K562 (cell line): ENCODE measurements at regions not wholly inside any gene's neighbourhood (a gene's known extent, or its start where the extent isn't known, plus 50 kb on each side); places are given as distances from the start of the nearest gene placed in this dataset.
A peak's percentile ranks its signal among the peaks of the same experiment; 100 is the strongest.

Source experiments
- ATAC-seq: fragments of 200-7000 bp; cut with Tn5 transposase; 3 replicates; pipeline ENCODE4 v1.9.1; 2020; ENCODE audit warnings: moderate library complexity
- BruUV-seq: library from RNA; stranded (reverse); fragments of 400-500 nt; replicated peaks from 2 replicates; lab custom pipeline; 2021; lab: Mats Ljungman, UMichigan
- CTCF ChIA-PET: fragments of 300-600 bp; formaldehyde crosslinking; extraction: SDS; loops from one replicate; lab custom pipeline; 2021; ENCODE audit warnings: low intra/inter-chr PET ratio; lab: Yijun Ruan, JAX
- POLR2A ChIA-PET: fragments of 300-600, 350-650 bp; sonication (Branson Sonifier 250); formaldehyde crosslinking; extraction: SDS; loops from one replicate; lab custom pipeline; 2021; ENCODE audit warnings: antibody characterized with exemption, inconsistent platforms; lab: Yijun Ruan, JAX
- DNase-seq, 4 experiments: peaks; one replicate each; pipeline versions ENCODE4 v3.0.0 to v3.0.0-alpha.2; 2011 to 2018; ENCODE audit warnings: low spot score in 3 of 4, mixed read lengths in 3 of 4; ENCODE audit errors: extremely low read depth in 1 of 4
- FAIRE-seq: peaks from 2 replicates; lab custom pipeline; 2011; peaks lifted over from hg19 to GRCh38; lab: Jason Lieb, UNC
- H2AFZ ChIP-seq: 2 replicates; pipeline ENCODE4 v1.6.0; 2011; ENCODE audit warnings: low read depth, low read length, control low read depth, inconsistent platforms
- H3K27ac ChIP-seq: fragments of 200-600 bp; 3 replicates; pipeline ENCODE4 v1.8.0; 2011; ENCODE audit warnings: low read depth, mild to moderate bottlenecking, control low read depth, inconsistent platforms, low read length, moderate library complexity, mixed read lengths; ENCODE audit errors: extremely low read depth
- H3K27me3 ChIP-seq, 2 experiments: fragments of 300-600 bp in 1 of 2; 2 replicates in 1 of 2; 3 replicates in 1 of 2; pipeline versions ENCODE4 v1.6.0 to v1.8.0; 2011; ENCODE audit warnings: inconsistent platforms in 2 of 2, low read length in 2 of 2, mild to moderate bottlenecking in 1 of 2, mixed read lengths in 1 of 2, moderate library complexity in 1 of 2; ENCODE audit not compliant: control insufficient read depth in 2 of 2, insufficient read depth in 2 of 2
- H3K36me3 ChIP-seq: fragments of 300-600 bp; 3 replicates; pipeline ENCODE4 v1.8.0; 2011; ENCODE audit warnings: mild to moderate bottlenecking, low read length, inconsistent platforms; ENCODE audit not compliant: control insufficient read depth, insufficient read depth
- H3K4me1 ChIP-seq, 2 experiments: fragments of 200-600 bp in 1 of 2; replicated peaks in 1 of 2; 2 replicates in 1 of 2; 3 replicates in 1 of 2; pipeline versions ENCODE4 v1.5.1 to v1.8.0; 2011; ENCODE audit warnings: inconsistent platforms in 2 of 2, low read length in 2 of 2, mild to moderate bottlenecking in 1 of 2, mixed read lengths in 1 of 2, moderate library complexity in 1 of 2; ENCODE audit not compliant: control insufficient read depth in 2 of 2, insufficient read depth in 2 of 2
- H3K4me2 ChIP-seq: 2 replicates; pipeline ENCODE4 v1.6.1; 2011; ENCODE audit warnings: low read length, control low read depth, inconsistent platforms, mixed read lengths; ENCODE audit not compliant: insufficient read depth
- H3K4me3 ChIP-seq: fragments of 200-600 bp; sonication (generic), shearing (Covaris generic); 2 replicates; pipeline ENCODE4 v1.5.1; 2016; ENCODE audit warnings: control low read depth, inconsistent platforms
- H3K79me2 ChIP-seq: fragments of 200-600 bp; 3 replicates; pipeline ENCODE4 v1.8.0; 2011; ENCODE audit warnings: low read length, inconsistent platforms; ENCODE audit not compliant: control insufficient read depth, insufficient read depth
- H3K9ac ChIP-seq, 2 experiments: 2 replicates each; pipeline versions ENCODE4 v1.6.0 to v1.6.1; 2011; ENCODE audit warnings: low read depth in 2 of 2, low read length in 2 of 2, control low read depth in 1 of 2, inconsistent platforms in 1 of 2, mild to moderate bottlenecking in 1 of 2, mixed read lengths in 1 of 2; ENCODE audit not compliant: insufficient read depth in 1 of 2
- H3K9me1 ChIP-seq: one replicate; pipeline ENCODE4 v1.6.0; 2011; ENCODE audit warnings: inconsistent platforms, mild to moderate bottlenecking, low read length, moderate library complexity; ENCODE audit not compliant: control insufficient read depth, insufficient read depth
- H3K9me3 ChIP-seq: replicated peaks from 2 replicates; pipeline ENCODE4 v1.5.1; 2011; ENCODE audit warnings: low read depth, low read length, inconsistent platforms; ENCODE audit not compliant: control insufficient read depth, insufficient read depth
- H4K20me1 ChIP-seq: replicated peaks from 2 replicates; pipeline ENCODE4 v1.6.1; 2011; ENCODE audit warnings: low read length, inconsistent platforms, mixed read lengths; ENCODE audit not compliant: control insufficient read depth, insufficient read depth
- ILF3 ChIP-seq: fragments of 450-650 bp; IDR thresholded peaks from 2 replicates; pipeline ENCODE4 v1.6.1; 2018; ENCODE audit warnings: antibody characterized with exemption, mild to moderate bottlenecking, moderate library complexity, borderline replicate concordance
- ZBTB7A ChIP-seq: IDR thresholded peaks from 2 replicates; pipeline ENCODE4 v1.6.1; 2011; ENCODE audit warnings: low read depth, mild to moderate bottlenecking, low read length, moderate library complexity, borderline replicate concordance; ENCODE audit not compliant: control insufficient read depth
- WGBS: fragments of 100-300 bp; shearing (Covaris generic); methylation state at CpG from one replicate; pipeline ENCODE4 v1.1.6; 2016; ENCODE audit warnings: low coverage, mixed read lengths; ENCODE audit not compliant: insufficient coverage; ENCODE audit errors: missing lambda C conversion rate; 5-methylcytosine and 5-hydroxymethylcytosine counted together
- in situ Hi-C: fragments of 300-500 bp; cut with MboI; formaldehyde crosslinking; loops from 4 replicates; pipeline ENCODE4 v1.15.0; 2018; ENCODE audit warnings: inconsistent platforms, mixed read lengths
- intact Hi-C: fragments of 100-400 bp; cut with micrococcal nuclease; formaldehyde crosslinking; loops from 2 replicates; pipeline ENCODE4 v1.14.2; 2022
- TF ChIP-seq, protein P1 (sequence below): fragments of 450-650 bp; IDR thresholded peaks from 2 replicates; pipeline ENCODE4 v1.6.1; 2017; ENCODE audit warnings: antibody characterized with exemption
- TF ChIP-seq, protein P2 (sequence below): sonication (generic); formaldehyde crosslinking; IDR thresholded peaks from 2 replicates; pipeline ENCODE4 v1.9.0; 2022; ENCODE audit warnings: mild to moderate bottlenecking, missing genetic modification reagents
- TF ChIP-seq, protein P3 (sequence below): sonication (generic); formaldehyde crosslinking; IDR thresholded peaks from 2 replicates; pipeline ENCODE4 v1.8.1; 2023; ENCODE audit warnings: mild to moderate bottlenecking, missing genetic modification reagents
- TF ChIP-seq, protein P4 (sequence below): fragments of 250-450 bp; sonication (Bioruptor Pico); IDR thresholded peaks from 2 replicates; pipeline ENCODE4 v1.4.0; 2020; ENCODE audit warnings: mild to moderate bottlenecking, moderate library complexity

DNA sequence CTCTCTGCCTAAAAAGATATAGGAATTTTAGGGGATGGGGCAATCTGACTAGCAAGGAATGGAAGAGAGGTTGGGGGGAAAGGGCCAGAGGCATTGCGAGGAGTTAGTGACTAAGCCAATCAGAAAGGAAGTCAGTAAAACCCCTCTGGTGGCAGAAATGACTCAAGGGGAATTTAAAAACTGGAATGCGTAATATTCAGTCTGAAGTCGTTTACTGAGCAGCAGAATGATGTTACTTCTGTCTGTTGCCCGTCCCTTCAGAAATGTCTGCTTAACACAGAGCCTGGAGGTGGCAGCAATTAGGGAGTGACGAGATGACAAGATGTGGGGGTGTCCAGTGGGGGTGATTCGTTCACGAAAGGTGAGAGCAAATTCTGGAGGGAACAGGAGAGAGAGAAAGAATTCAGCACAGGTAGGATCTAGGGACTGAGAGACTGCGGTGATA, 107.7 kb upstream of the CLMP start (continued):
- TF ChIP-seq, protein P1, sequence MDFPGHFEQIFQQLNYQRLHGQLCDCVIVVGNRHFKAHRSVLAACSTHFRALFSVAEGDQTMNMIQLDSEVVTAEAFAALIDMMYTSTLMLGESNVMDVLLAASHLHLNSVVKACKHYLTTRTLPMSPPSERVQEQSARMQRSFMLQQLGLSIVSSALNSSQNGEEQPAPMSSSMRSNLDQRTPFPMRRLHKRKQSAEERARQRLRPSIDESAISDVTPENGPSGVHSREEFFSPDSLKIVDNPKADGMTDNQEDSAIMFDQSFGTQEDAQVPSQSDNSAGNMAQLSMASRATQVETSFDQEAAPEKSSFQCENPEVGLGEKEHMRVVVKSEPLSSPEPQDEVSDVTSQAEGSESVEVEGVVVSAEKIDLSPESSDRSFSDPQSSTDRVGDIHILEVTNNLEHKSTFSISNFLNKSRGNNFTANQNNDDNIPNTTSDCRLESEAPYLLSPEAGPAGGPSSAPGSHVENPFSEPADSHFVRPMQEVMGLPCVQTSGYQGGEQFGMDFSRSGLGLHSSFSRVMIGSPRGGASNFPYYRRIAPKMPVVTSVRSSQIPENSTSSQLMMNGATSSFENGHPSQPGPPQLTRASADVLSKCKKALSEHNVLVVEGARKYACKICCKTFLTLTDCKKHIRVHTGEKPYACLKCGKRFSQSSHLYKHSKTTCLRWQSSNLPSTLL = no peak
- TF ChIP-seq ILF3 = no peak
- TF ChIP-seq, protein P2, sequence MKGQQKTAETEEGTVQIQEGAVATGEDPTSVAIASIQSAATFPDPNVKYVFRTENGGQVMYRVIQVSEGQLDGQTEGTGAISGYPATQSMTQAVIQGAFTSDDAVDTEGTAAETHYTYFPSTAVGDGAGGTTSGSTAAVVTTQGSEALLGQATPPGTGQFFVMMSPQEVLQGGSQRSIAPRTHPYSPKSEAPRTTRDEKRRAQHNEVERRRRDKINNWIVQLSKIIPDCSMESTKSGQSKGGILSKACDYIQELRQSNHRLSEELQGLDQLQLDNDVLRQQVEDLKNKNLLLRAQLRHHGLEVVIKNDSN (CRISPR knock-in tag) = no peak

DNA sequence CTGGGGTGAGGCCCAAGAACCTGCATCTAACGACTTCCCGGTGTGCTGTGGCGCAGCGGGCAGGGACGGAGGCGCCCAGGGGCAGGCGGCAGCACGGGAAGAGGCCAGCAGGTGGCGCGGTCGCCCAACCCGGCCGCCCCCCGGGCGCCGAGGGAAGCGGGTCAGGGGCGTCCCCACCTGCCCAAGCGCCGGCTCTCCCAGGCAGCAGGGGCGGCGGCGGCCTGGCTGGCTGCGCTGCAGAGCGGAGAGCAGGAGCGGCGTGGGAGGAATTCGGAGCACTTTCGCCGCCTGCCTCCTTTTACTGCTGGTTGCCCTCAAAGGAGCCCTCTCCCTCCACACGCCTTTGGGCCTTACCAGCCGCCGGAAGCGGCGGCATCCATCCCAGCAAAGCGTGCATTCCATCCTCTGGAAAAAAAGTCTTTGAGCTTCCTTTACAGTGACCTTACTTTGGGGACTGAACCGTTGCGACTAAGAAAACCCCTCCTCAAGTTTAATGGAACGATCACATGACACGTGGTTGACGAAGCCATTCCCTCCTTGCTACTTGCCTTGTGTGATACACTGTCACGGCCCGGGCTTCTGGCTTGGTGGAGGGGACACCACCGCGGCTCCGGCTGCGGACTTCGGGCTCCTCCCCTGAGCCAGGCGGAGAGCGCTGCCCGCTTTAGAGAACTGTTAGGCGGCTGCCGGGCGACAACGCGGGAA, 106.8 kb upstream of the CLMP start:
- in situ Hi-C loops = loop anchor here (10.0 kb wide), 1 partner anchor 173 kb away; no protein-coding TSS in a partner anchor
- Histone ChIP-seq H3K36me3 (no peaks in the 10 kb centered on the region), H3K4me1 (peaks cover 0 to 9% of the 10 kb centered on the region in 2 experiments; a peak in 1 of 5 replicates), H3K9ac (no peak overlapping the region; a peak in 1 of 4 replicates), H3K27me3 (peaks cover 0 to 25% of the 10 kb centered on the region in 2 experiments; a peak in 2 of 5 replicates), H4K20me1 (no peaks in the 10 kb centered on the region), H2AFZ (no peak overlapping the region), H3K9me3 (no peaks in the 10 kb centered on the region), H3K4me2 (no peak overlapping the region), H3K9me1 (no peaks in the 10 kb centered on the region), H3K27ac (no peak overlapping the region), H3K79me2 (no peaks in the 10 kb centered on the region), H3K4me3 (no peak overlapping the region)
- no peak for FAIRE-seq
- ATAC-seq = peak; percentile 97
- intact Hi-C loops = loop anchor here (1.0 to 5.0 kb wide), 2 partner anchors 176 to 275 kb away; no protein-coding TSS in a partner anchor
- BruUV-seq = no TSS peak
- DNase-seq = peak; percentile 41 to 77 (median 69)
- ChIA-PET POLR2A (no interaction called here), CTCF (no interaction called here)
- WGBS = 8% methylated on average over 34 of the region's 56 CpGs
- TF ChIP-seq, protein P3, sequence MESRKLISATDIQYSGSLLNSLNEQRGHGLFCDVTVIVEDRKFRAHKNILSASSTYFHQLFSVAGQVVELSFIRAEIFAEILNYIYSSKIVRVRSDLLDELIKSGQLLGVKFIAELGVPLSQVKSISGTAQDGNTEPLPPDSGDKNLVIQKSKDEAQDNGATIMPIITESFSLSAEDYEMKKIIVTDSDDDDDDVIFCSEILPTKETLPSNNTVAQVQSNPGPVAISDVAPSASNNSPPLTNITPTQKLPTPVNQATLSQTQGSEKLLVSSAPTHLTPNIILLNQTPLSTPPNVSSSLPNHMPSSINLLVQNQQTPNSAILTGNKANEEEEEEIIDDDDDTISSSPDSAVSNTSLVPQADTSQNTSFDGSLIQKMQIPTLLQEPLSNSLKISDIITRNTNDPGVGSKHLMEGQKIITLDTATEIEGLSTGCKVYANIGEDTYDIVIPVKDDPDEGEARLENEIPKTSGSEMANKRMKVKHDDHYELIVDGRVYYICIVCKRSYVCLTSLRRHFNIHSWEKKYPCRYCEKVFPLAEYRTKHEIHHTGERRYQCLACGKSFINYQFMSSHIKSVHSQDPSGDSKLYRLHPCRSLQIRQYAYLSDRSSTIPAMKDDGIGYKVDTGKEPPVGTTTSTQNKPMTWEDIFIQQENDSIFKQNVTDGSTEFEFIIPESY = no peak
- TF ChIP-seq ZBTB7A = peak; percentile 59; the same call in 1 of the 2 replicates
- TF ChIP-seq, protein P4, sequence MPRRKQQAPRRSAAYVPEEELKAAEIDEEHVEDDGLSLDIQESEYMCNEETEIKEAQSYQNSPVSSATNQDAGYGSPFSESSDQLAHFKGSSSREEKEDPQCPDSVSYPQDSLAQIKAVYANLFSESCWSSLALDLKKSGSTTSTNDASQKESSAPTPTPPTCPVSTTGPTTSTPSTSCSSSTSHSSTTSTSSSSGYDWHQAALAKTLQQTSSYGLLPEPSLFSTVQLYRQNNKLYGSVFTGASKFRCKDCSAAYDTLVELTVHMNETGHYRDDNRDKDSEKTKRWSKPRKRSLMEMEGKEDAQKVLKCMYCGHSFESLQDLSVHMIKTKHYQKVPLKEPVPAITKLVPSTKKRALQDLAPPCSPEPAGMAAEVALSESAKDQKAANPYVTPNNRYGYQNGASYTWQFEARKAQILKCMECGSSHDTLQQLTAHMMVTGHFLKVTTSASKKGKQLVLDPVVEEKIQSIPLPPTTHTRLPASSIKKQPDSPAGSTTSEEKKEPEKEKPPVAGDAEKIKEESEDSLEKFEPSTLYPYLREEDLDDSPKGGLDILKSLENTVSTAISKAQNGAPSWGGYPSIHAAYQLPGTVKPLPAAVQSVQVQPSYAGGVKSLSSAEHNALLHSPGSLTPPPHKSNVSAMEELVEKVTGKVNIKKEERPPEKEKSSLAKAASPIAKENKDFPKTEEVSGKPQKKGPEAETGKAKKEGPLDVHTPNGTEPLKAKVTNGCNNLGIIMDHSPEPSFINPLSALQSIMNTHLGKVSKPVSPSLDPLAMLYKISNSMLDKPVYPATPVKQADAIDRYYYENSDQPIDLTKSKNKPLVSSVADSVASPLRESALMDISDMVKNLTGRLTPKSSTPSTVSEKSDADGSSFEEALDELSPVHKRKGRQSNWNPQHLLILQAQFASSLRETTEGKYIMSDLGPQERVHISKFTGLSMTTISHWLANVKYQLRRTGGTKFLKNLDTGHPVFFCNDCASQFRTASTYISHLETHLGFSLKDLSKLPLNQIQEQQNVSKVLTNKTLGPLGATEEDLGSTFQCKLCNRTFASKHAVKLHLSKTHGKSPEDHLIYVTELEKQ (CRISPR knock-in tag) = no peak
